Natural killer cell treated with Interleukin-12 subunit alpha and Interleukin-12 subunit beta and Interleukin-15 and Interleukin-18, amount 100 ng/mL, for 72 hours (primary cell): ENCODE measurements at regions not wholly inside any gene's neighbourhood (a gene's known extent, or its start where the extent isn't known, plus 50 kb on each side); places are given as distances from the start of the nearest gene placed in this dataset.
A peak's percentile ranks its signal among the peaks of the same experiment; 100 is the strongest.

Experiments
- ATAC-seq, 2 donors: fragments of 150-1000 bp; cut with Tn5 transposase in 1 of 2; sonication (Bioruptor Pico), chemical (Tn5 transposase) in 1 of 2; 2 replicates each; pipeline ENCODE4 v1.10.0; 2021
- DNase-seq: peaks from one replicate; pipeline ENCODE4 v3.0.0; 2022; ENCODE audit warnings: low spot score
- H3K27ac Mint-ChIP-seq, 2 donors: 1 replicate in 1 of 2; 2 replicates in 1 of 2; pipeline ENCODE4 v1.8.0; 2022; ENCODE audit warnings: mixed read lengths in 2 of 2, mild to moderate bottlenecking in 1 of 2, moderate library complexity in 1 of 2
- H3K27me3 Mint-ChIP-seq, 2 donors: 1 replicate in 1 of 2; 2 replicates in 1 of 2; pipeline ENCODE4 v1.8.0; 2022; ENCODE audit warnings: mixed read lengths in 2 of 2
- H3K36me3 Mint-ChIP-seq: one replicate; pipeline ENCODE4 v1.8.0; 2022; ENCODE audit warnings: mixed read lengths
- H3K4me1 Mint-ChIP-seq, 2 donors: 1 replicate in 1 of 2; 2 replicates in 1 of 2; pipeline ENCODE4 v1.8.0; 2022; ENCODE audit warnings: low read depth in 2 of 2, mixed read lengths in 2 of 2, mild to moderate bottlenecking in 1 of 2
- H3K4me3 Mint-ChIP-seq: one replicate; pipeline ENCODE4 v1.8.0; 2022; ENCODE audit warnings: mixed read lengths
- H3K9me3 Mint-ChIP-seq: 2 replicates; pipeline ENCODE4 v1.8.0; 2022; ENCODE audit warnings: mixed read lengths

- Mint-ChIP-seq H3K36me3 (no peaks in the 10 kb centered on the region), H3K27ac (peak overlapping the region in 1 of 2 donors; percentile 3), H3K9me3 (no peaks in the 10 kb centered on the region), H3K4me1 (peaks cover 11 to 20% of the 10 kb centered on the region in 2 donors), H3K4me3 (no peak overlapping the region), H3K27me3 (no peaks in the 10 kb centered on the region)
- ATAC-seq (no peak), DNase-seq (no peak)
These were observed 55.2 kb upstream of the MED9 start for GRCh38 chr17:17421346-17422216.

GRCh38 chr17:17422217-17422610, 54.6 kb upstream of the MED9 start:
- H3K27ac Mint-ChIP-seq = peak overlapping the region in 1 of 2 donors; percentile 3
- ATAC-seq = no peak

GRCh38 chr17:17422641-17423040, 54.2 kb upstream of the MED9 start:
- Mint-ChIP-seq H3K4me1 (peaks cover 5 to 12% of the 10 kb centered on the region in 2 donors), H3K27me3 (no peaks in the 10 kb centered on the region), H3K4me3 (no peak overlapping the region), H3K27ac (no peak overlapping the region), H3K36me3 (no peaks in the 10 kb centered on the region), H3K9me3 (no peaks in the 10 kb centered on the region)
- DNase-seq (no peak), ATAC-seq (no peak)

More at GRCh38 chr17:17422217-17422610, 54.6 kb upstream of the MED9 start:
- Mint-ChIP-seq H3K4me3 (no peak overlapping the region), H3K9me3 (no peaks in the 10 kb centered on the region), H3K4me1 (peaks cover 5 to 14% of the 10 kb centered on the region in 2 donors), H3K36me3 (no peaks in the 10 kb centered on the region), H3K27me3 (no peaks in the 10 kb centered on the region)
- no peak for DNase-seq

- peaks cover 0 to 6% of the 10 kb centered on the region in 2 donors for H3K4me1 Mint-ChIP-seq
- no peaks in the 10 kb centered on the region for H3K36me3 Mint-ChIP-seq
- ATAC-seq = no peak
- no peak overlapping the region for H3K27ac Mint-ChIP-seq
- no peaks in the 10 kb centered on the region for H3K27me3 Mint-ChIP-seq
- DNase-seq = no peak
- no peaks in the 10 kb centered on the region for H3K9me3 Mint-ChIP-seq
- no peak overlapping the region for H3K4me3 Mint-ChIP-seq
These were observed 53.1 kb upstream of the MED9 start for GRCh38 chr17:17423656-17424055.

- Mint-ChIP-seq H3K9me3 (no peaks in the 10 kb centered on the region), H3K27ac (no peak overlapping the region), H3K27me3 (no peaks in the 10 kb centered on the region), H3K36me3 (no peaks in the 10 kb centered on the region), H3K4me1 (peaks cover 0 to 6% of the 10 kb centered on the region in 2 donors), H3K4me3 (no peak overlapping the region)
- no peak for ATAC-seq
- DNase-seq = no peak
These were observed 52.2 kb upstream of the MED9 start for GRCh38 chr17:17424552-17424951.

- Mint-ChIP-seq H3K27me3 (peaks cover 0 to 3% of the 10 kb centered on the region in 2 donors), H3K27ac (no peak overlapping the region), H3K4me3 (no peak overlapping the region), H3K4me1 (peaks cover 0 to 2% of the 10 kb centered on the region in 2 donors), H3K36me3 (no peaks in the 10 kb centered on the region), H3K9me3 (no peaks in the 10 kb centered on the region)
- no peak for DNase-seq
- no peak for ATAC-seq
These were observed 51.8 kb upstream of the MED9 start for GRCh38 chr17:17425005-17425404.

GRCh38 chr17:17425591-17425990, 51.2 kb upstream of the MED9 start:
- no peak for ATAC-seq
- no peaks in the 10 kb centered on the region for H3K9me3 Mint-ChIP-seq
- H3K27ac Mint-ChIP-seq = no peak overlapping the region
- H3K27me3 Mint-ChIP-seq = peaks cover 0 to 3% of the 10 kb centered on the region in 2 donors
- no peaks in the 10 kb centered on the region for H3K36me3 Mint-ChIP-seq
- H3K4me1 Mint-ChIP-seq = no peaks in the 10 kb centered on the region
- DNase-seq = no peak
- no peak overlapping the region for H3K4me3 Mint-ChIP-seq

GRCh38 chr17:17426184-17426583, 50.6 kb upstream of the MED9 start:
- ATAC-seq = no peak
- H3K27me3 Mint-ChIP-seq = peaks cover 0 to 3% of the 10 kb centered on the region in 2 donors
- DNase-seq = no peak
- H3K4me1 Mint-ChIP-seq = no peaks in the 10 kb centered on the region
- no peaks in the 10 kb centered on the region for H3K9me3 Mint-ChIP-seq
- no peak overlapping the region for H3K27ac Mint-ChIP-seq
- no peaks in the 10 kb centered on the region for H3K36me3 Mint-ChIP-seq
- no peak overlapping the region for H3K4me3 Mint-ChIP-seq
